ENCODE measurements at regions not wholly inside any gene's neighbourhood (a gene's known extent, or its start where the extent isn't known, plus 50 kb on each side); places are given as distances from the start of the nearest gene placed in this dataset.

GRCh38 chr17:79306424-79307318 is 232.0 kb downstream of the ENGASE start:
- peak in 1 of 2 donors; percentile 68 for DNase-seq
- intact Hi-C loops (cut with DNase I; ENCODE audit: low total_unique reads) = no loop called here
- Histone ChIP-seq H3K4me3 (no peak overlapping the region), H3K9me3 (no peaks in the 10 kb centered on the region), H3K27me3 (peaks cover 0 to 54% (median 36%) of the 10 kb centered on the region in 3 donors), H3K4me1 (peaks cover 0 to 25% (median 12%) of the 10 kb centered on the region in 4 donors), H3K27ac (peak overlapping the region in 4 of 5 donors; percentile 18 to 67 (median 30)), H3K36me3 (no peaks in the 10 kb centered on the region)
- WGBS, 5 donors = 43 to 60% (median 45%) methylated on average over 24 to 26 of the region's 26 CpGs
- TF ChIP-seq POLR2AphosphoS5 (IDR thresholded peaks at IDR 0.05) = no peak
- no peak for TF ChIP-seq POLR2A (IDR thresholded peaks at IDR 0.05)
- no peak for TF ChIP-seq EP300 (IDR thresholded peaks at IDR 0.05)
- no peak for TF ChIP-seq CTCF (IDR thresholded peaks at IDR 0.05)

DNA sequence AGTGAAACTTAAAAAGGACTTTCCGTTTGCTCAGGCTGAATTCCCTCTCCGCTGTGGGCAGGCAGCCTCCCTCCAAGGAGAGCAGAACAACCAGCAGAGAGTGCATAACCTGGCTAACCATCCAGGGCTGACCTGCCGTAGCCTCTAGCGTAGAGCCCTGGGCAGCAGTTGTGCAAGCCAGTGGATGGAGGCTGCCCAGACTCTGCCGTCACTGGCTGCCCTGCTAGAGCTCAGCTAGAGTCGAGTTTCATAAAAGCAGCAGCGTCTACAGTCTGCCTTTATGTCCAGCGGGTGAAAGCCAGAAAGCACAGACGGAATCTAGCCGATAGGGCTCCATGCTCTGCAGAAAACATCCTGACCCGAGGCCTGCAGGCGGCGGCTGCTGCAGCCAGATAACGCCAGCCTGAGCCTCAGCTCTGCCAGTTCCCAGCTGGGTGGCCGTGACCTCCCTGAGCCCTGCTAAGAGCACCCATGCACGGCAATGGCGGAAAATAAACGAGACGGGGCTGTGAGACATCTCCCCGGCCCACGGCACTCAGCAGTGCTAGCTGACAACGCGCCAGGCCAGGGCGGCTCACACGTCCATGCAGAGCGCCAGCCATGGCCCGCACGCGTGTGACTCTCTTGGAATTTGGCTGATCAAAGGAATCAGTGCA is 231.3 kb downstream of the ENGASE start:
- Histone ChIP-seq H3K27ac (peak overlapping the region in 2 of 5 donors; percentile 18 to 67), H3K4me1 (peaks cover 0 to 25% (median 12%) of the 10 kb centered on the region in 4 donors), H3K4me3 (no peak overlapping the region), H3K9me3 (no peaks in the 10 kb centered on the region), H3K27me3 (peaks cover 0 to 55% (median 34%) of the 10 kb centered on the region in 3 donors), H3K36me3 (no peaks in the 10 kb centered on the region)
- peak in 1 of 2 donors; percentile 66 for DNase-seq
- intact Hi-C loops (cut with DNase I; ENCODE audit: low total_unique reads) = no loop called here
- WGBS, 5 donors = 41 to 53% (median 43%) methylated on average over 13 to 29 of the region's 29 CpGs
- no peak for TF ChIP-seq EP300 (IDR thresholded peaks at IDR 0.05)
- no peak for TF ChIP-seq POLR2A (IDR thresholded peaks at IDR 0.05)
- TF ChIP-seq CTCF (IDR thresholded peaks at IDR 0.05) = no peak

- no peak for DNase-seq
- Histone ChIP-seq H3K4me3 (no peak overlapping the region), H3K4me1 (peaks cover 0 to 25% (median 12%) of the 10 kb centered on the region in 4 donors), H3K36me3 (no peaks in the 10 kb centered on the region), H3K27me3 (peaks cover 0 to 55% (median 29%) of the 10 kb centered on the region in 3 donors), H3K9me3 (no peaks in the 10 kb centered on the region), H3K27ac (peak overlapping the region in 1 of 5 donors; percentile 67)
- 29 to 52% (median 50%) methylated on average over 10 of the region's 10 CpGs for WGBS, 5 donors
- intact Hi-C loops (cut with DNase I; ENCODE audit: low total_unique reads) = no loop called here
- no peak for TF ChIP-seq POLR2AphosphoS5 (IDR thresholded peaks at IDR 0.05)
- TF ChIP-seq CTCF (IDR thresholded peaks at IDR 0.05) = no peak
- TF ChIP-seq POLR2A (IDR thresholded peaks at IDR 0.05) = no peak
- TF ChIP-seq EP300 (IDR thresholded peaks at IDR 0.05) = no peak
Measured at GRCh38 chr17:79305376-79305767, 230.7 kb downstream of the ENGASE start.

GRCh38 chr17:79304884-79305283 is 230.3 kb downstream of the ENGASE start:
- TF ChIP-seq CTCF (IDR thresholded peaks at IDR 0.05) = no peak
- no peak for TF ChIP-seq EP300 (IDR thresholded peaks at IDR 0.05)
- TF ChIP-seq POLR2A (IDR thresholded peaks at IDR 0.05) = no peak
- no peak for TF ChIP-seq POLR2AphosphoS5 (IDR thresholded peaks at IDR 0.05)
- no peak for DNase-seq
- WGBS, 5 donors = 31 to 44% (median 39%) methylated on average over 12 to 13 of the region's 13 CpGs
- no peak overlapping the region for H3K4me3 ChIP-seq
- H3K36me3 ChIP-seq = no peaks in the 10 kb centered on the region
- peaks cover 0 to 53% (median 24%) of the 10 kb centered on the region in 3 donors for H3K27me3 ChIP-seq
- intact Hi-C loops (cut with DNase I; ENCODE audit: low total_unique reads) = no loop called here
- H3K9me3 ChIP-seq = no peaks in the 10 kb centered on the region
- H3K4me1 ChIP-seq = peaks cover 0 to 25% (median 12%) of the 10 kb centered on the region in 4 donors
- H3K27ac ChIP-seq = no peak overlapping the region
